Activated T-helper 17 cell treated with anti-CD3 and anti-CD28 coated beads, Interleukin-2, amount 50 U/mL, for 72 hours (primary cell): ENCODE measurements at regions not wholly inside any gene's neighbourhood (a gene's known extent, or its start where the extent isn't known, plus 50 kb on each side); places are given as distances from the start of the nearest gene placed in this dataset.
A peak's percentile ranks its signal among the peaks of the same experiment; 100 is the strongest.

ENCODE experiments used
- ATAC-seq: fragments of 150-1000 bp; cut with Tn5 transposase; replicated peaks from 2 replicates; pipeline ENCODE4 v1.10.0; 2021; ENCODE audit warnings: mild to moderate bottlenecking, moderate library complexity
- H3K27ac Mint-ChIP-seq: one replicate; pipeline ENCODE4 v1.8.0; 2022; ENCODE audit warnings: mixed read lengths
- H3K27me3 Mint-ChIP-seq: one replicate; pipeline ENCODE4 v1.8.0; 2022; ENCODE audit warnings: mixed read lengths
- H3K36me3 Mint-ChIP-seq: one replicate; pipeline ENCODE4 v1.8.0; 2022; ENCODE audit warnings: low read depth, mild to moderate bottlenecking, mixed read lengths
- H3K4me1 Mint-ChIP-seq: one replicate; pipeline ENCODE4 v1.8.0; 2022; ENCODE audit warnings: mixed read lengths
- H3K4me3 Mint-ChIP-seq: one replicate; pipeline ENCODE4 v1.8.0; 2022; ENCODE audit warnings: mild to moderate bottlenecking, mixed read lengths
- H3K9me3 Mint-ChIP-seq: one replicate; pipeline ENCODE4 v1.8.0; 2022; ENCODE audit warnings: mixed read lengths

DNA sequence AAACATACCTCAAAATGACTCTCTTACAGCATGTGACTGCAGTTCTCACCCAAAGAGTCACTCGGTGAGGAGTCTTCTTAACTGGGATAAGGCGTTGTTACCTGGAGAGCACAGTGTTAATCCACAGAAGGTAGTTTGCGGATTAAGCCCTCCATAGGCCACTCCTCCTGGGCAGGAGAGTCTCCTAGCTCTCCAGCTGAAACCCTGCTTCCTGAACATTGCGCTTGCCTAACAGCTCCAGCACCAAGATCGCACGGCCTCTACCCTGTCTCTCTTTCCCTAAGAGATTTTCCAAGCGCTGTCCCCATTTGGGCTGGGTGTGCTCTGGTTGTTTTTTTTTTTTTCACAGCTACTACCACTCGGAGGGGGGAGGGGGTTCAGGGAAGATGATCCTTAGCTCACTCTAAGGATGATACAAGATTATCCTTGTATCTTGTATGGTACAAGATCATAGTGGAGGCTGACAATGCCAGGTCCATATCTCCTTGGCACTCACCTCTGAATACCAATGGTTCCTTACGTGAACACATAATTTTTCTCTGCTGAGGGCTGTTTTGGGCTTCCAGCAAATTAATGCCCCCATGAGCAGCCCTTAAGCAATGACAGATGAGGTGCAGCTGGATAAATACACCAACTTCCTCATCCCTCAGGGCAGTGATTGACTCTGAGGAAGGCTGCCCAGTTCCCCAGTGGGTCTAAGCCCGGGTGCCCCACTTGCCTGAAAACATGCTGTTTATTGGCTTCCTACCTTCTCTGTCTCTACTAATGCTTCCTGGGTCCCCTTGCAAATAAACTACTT lies 185.2 kb upstream of the TSC22D2 start:
- H3K36me3 Mint-ChIP-seq, result no peaks in the 10 kb centered on the region
- no peaks in the 10 kb centered on the region for H3K4me1 Mint-ChIP-seq
- no peak overlapping the region for H3K27ac Mint-ChIP-seq
- H3K27me3 Mint-ChIP-seq, result peaks cover 29% of the 10 kb centered on the region
- no peaks in the 10 kb centered on the region for H3K9me3 Mint-ChIP-seq
- H3K4me3 Mint-ChIP-seq, result no peak overlapping the region
- no peak for ATAC-seq

- Mint-ChIP-seq H3K4me1 (no peaks in the 10 kb centered on the region), H3K4me3 (no peak overlapping the region), H3K9me3 (no peaks in the 10 kb centered on the region), H3K27ac (no peak overlapping the region), H3K36me3 (no peaks in the 10 kb centered on the region), H3K27me3 (peaks cover 29% of the 10 kb centered on the region)
- no peak for ATAC-seq
These were observed 186.1 kb upstream of the TSC22D2 start for GRCh38 chr3:150221904-150222523.

GRCh38 chr3:150220799-150221198 lies 187.3 kb upstream of the TSC22D2 start:
- Mint-ChIP-seq H3K27me3 (peaks cover 26% of the 10 kb centered on the region), H3K27ac (no peak overlapping the region), H3K36me3 (no peaks in the 10 kb centered on the region), H3K9me3 (no peaks in the 10 kb centered on the region), H3K4me1 (no peaks in the 10 kb centered on the region), H3K4me3 (peak overlapping the region; percentile 23)
- no peak for ATAC-seq

GRCh38 chr3:150220041-150220440 lies 188.1 kb upstream of the TSC22D2 start:
- Mint-ChIP-seq H3K4me1 (no peaks in the 10 kb centered on the region), H3K36me3 (no peaks in the 10 kb centered on the region), H3K27me3 (peaks cover 31% of the 10 kb centered on the region), H3K9me3 (no peaks in the 10 kb centered on the region), H3K4me3 (no peak overlapping the region), H3K27ac (no peak overlapping the region)
- ATAC-seq, result no peak

DNA sequence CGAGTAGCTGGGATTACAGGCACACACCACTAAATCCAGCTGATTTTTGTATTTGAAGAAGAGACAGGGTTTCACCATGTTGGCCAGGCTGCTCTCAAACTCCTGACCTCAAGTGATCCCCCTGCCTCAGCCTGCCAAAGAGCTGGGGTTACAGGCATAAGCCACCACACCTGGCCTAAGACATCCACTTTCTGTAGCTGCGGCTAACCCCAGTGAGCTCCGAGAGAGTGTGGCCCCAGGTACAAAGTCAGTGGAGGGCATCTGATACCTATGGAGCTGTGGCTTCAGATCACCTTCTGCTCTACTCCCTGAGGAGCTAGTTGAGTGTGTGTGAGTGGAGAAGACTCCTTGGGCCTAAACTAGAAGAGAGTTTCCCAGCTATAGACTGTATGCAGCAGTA lies 189.3 kb upstream of the TSC22D2 start:
- no peaks in the 10 kb centered on the region for H3K9me3 Mint-ChIP-seq
- ATAC-seq, result no peak
- no peaks in the 10 kb centered on the region for H3K36me3 Mint-ChIP-seq
- H3K27ac Mint-ChIP-seq, result no peak overlapping the region
- no peaks in the 10 kb centered on the region for H3K4me1 Mint-ChIP-seq
- no peak overlapping the region for H3K4me3 Mint-ChIP-seq
- H3K27me3 Mint-ChIP-seq, result peaks cover 25% of the 10 kb centered on the region

- H3K36me3 Mint-ChIP-seq, result no peaks in the 10 kb centered on the region
- peaks cover 25% of the 10 kb centered on the region for H3K27me3 Mint-ChIP-seq
- H3K4me3 Mint-ChIP-seq, result no peak overlapping the region
- no peaks in the 10 kb centered on the region for H3K9me3 Mint-ChIP-seq
- no peaks in the 10 kb centered on the region for H3K4me1 Mint-ChIP-seq
- H3K27ac Mint-ChIP-seq, result no peak overlapping the region
- no peak for ATAC-seq
These were observed 189.9 kb upstream of the TSC22D2 start for GRCh38 chr3:150218236-150218635.

DNA sequence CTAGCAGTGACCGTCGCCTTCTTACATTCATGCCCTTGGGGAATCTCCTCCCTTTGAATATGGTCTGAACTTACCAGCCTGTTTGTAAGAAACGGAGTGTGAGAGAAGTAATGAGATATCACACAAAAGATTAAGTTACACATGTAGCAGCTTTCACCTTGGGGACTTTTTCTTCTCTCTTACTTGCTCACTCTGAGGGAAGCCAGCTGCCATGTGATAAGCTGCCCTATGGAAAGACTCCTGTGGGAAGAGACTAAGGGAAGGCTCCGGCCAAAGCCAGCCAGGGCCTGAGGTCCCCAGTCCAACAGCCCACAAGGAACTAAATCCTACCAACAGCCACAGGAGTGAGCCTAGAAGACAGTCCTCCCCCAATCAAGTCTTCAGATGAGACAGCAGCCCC lies 190.4 kb upstream of the TSC22D2 start:
- Mint-ChIP-seq H3K9me3 (no peaks in the 10 kb centered on the region), H3K36me3 (no peaks in the 10 kb centered on the region), H3K27me3 (peaks cover 25% of the 10 kb centered on the region), H3K27ac (no peak overlapping the region), H3K4me1 (no peaks in the 10 kb centered on the region), H3K4me3 (no peak overlapping the region)
- ATAC-seq, result no peak

DNA sequence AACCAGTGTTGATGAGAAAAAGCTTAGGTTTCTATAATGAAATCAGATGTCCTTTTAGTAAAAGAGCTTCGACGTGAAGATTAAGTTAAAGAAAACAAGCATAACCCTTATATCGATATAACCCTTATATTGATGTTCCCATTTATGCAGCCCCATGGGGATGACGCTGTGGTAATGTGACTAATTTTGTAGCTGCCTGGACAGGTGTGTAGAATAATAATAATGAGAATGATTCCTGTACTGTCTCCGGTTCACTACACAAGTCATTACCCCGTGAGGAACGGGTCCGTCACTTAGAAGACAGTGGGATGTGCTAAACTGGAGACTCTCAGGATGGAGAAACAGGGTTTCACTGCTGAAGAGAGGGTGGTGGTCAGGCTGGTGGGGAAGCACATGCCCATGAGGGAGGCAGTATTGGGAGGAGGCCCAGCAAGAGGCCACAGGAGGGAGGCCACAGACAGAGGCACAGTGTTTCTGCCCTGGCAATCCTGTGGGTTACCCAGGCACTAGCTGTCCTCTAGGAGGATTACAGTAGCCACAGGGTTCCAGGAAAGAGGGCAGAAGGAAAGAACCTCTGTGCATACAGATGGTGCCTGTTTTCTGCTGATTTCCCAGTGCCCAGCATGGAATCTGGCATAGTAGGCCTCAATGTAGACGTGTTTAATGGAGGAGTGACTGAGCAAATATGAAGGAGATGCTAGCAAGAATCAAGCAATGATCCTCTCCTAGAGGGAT lies 191.1 kb upstream of the TSC22D2 start:
- no peaks in the 10 kb centered on the region for H3K9me3 Mint-ChIP-seq
- no peaks in the 10 kb centered on the region for H3K4me1 Mint-ChIP-seq
- no peak overlapping the region for H3K4me3 Mint-ChIP-seq
- peaks cover 24% of the 10 kb centered on the region for H3K27me3 Mint-ChIP-seq
- no peaks in the 10 kb centered on the region for H3K36me3 Mint-ChIP-seq
- H3K27ac Mint-ChIP-seq, result no peak overlapping the region
- no peak for ATAC-seq

GRCh38 chr3:150216041-150216811 lies 191.9 kb upstream of the TSC22D2 start:
- H3K27me3 Mint-ChIP-seq, result peaks cover 16% of the 10 kb centered on the region
- H3K4me3 Mint-ChIP-seq, result no peak overlapping the region
- H3K9me3 Mint-ChIP-seq, result no peaks in the 10 kb centered on the region
- no peak overlapping the region for H3K27ac Mint-ChIP-seq
- ATAC-seq, result no peak
- H3K4me1 Mint-ChIP-seq, result no peaks in the 10 kb centered on the region
- no peaks in the 10 kb centered on the region for H3K36me3 Mint-ChIP-seq

GRCh38 chr3:150215616-150216015 lies 192.5 kb upstream of the TSC22D2 start:
- Mint-ChIP-seq H3K27me3 (peaks cover 13% of the 10 kb centered on the region), H3K27ac (no peak overlapping the region), H3K9me3 (no peaks in the 10 kb centered on the region), H3K4me3 (no peak overlapping the region), H3K4me1 (no peaks in the 10 kb centered on the region), H3K36me3 (no peaks in the 10 kb centered on the region)
- no peak for ATAC-seq

DNA sequence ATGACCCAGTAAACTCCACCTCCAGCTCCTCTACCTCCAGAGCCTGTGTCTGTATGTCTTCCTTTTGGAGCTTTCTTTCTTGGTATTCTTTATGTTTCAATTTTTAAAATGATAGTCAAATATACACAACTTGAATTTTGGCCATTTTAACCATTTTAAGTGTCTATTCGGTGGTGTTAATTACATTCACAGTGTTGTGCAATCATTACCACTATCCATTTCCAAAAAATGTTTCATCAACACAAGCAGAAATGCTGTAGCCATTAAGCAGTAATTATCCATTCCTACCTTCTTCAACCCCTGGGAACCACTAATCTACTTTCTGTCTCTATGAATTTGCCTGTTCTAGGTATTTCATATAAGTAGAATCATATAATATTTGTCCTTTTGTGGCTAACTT lies 194.5 kb upstream of the TSC22D2 start:
- H3K27me3 Mint-ChIP-seq, result peaks cover 17% of the 10 kb centered on the region
- no peak for ATAC-seq
- H3K27ac Mint-ChIP-seq, result no peak overlapping the region
- H3K4me1 Mint-ChIP-seq, result no peaks in the 10 kb centered on the region
- no peaks in the 10 kb centered on the region for H3K36me3 Mint-ChIP-seq
- no peaks in the 10 kb centered on the region for H3K9me3 Mint-ChIP-seq
- H3K4me3 Mint-ChIP-seq, result no peak overlapping the region

- Mint-ChIP-seq H3K4me3 (no peak overlapping the region), H3K27me3 (peaks cover 18% of the 10 kb centered on the region), H3K27ac (no peak overlapping the region), H3K36me3 (no peaks in the 10 kb centered on the region), H3K4me1 (no peaks in the 10 kb centered on the region), H3K9me3 (no peaks in the 10 kb centered on the region)
- ATAC-seq, result no peak
These were observed 197.5 kb upstream of the TSC22D2 start for GRCh38 chr3:150210461-150211110.

DNA sequence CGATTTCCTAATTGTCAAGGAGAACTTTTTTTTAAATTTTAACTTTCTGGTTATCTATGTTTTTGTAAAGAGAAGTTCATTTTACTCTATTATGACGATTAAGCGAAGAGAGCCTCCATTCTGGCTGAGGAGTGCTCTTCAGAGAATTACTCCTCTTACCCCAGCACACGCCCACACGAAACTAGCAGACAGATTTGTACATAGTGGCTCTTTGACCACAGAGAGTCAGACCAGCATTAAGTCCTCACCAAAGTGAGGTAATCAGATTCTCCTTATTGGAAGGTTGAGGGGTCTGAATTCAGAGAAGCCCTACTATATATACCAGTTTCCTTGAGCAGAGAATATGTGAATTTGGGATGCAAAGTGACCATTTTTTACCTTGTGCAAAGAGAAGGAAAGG lies 204.8 kb upstream of the TSC22D2 start:
- Mint-ChIP-seq H3K27ac (no peak overlapping the region), H3K27me3 (peaks cover 16% of the 10 kb centered on the region), H3K4me3 (no peak overlapping the region), H3K9me3 (no peaks in the 10 kb centered on the region), H3K4me1 (no peaks in the 10 kb centered on the region), H3K36me3 (no peaks in the 10 kb centered on the region)
- ATAC-seq, result no peak

- no peak overlapping the region for H3K4me3 Mint-ChIP-seq
- H3K27ac Mint-ChIP-seq, result no peak overlapping the region
- no peaks in the 10 kb centered on the region for H3K9me3 Mint-ChIP-seq
- no peaks in the 10 kb centered on the region for H3K36me3 Mint-ChIP-seq
- ATAC-seq, result no peak
- peaks cover 16% of the 10 kb centered on the region for H3K27me3 Mint-ChIP-seq
- no peaks in the 10 kb centered on the region for H3K4me1 Mint-ChIP-seq
These were observed 205.4 kb upstream of the TSC22D2 start for GRCh38 chr3:150202711-150203110.
